ENCODE measurements at regions not wholly inside any gene's neighbourhood (a gene's known extent, or its start where the extent isn't known, plus 50 kb on each side); places are given as distances from the start of the nearest gene placed in this dataset.

DNA sequence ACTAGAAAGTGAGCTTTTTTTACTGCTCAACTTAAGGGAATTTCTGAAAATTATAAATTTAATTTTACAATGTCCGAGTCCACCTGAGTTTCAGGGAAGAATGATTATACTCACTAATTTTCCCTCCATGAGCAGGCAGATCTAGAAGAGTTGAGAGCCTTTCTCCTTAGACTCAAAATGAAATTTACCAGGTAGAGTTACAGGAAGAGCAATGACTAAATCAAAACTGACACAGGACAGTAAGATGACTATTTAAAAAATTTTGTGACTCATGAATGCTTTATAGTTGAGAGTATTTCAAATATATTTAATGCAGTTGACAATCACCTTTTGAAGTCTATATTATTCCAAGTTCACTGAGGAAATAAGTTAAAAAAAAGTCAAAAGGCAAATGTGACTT is 198.1 kb upstream of the NRSN1 start:
- H3K4me3 ChIP-seq (ENCODE audit: low read depth, low read length) = no peak overlapping the region
- TF ChIP-seq, protein P1, sequence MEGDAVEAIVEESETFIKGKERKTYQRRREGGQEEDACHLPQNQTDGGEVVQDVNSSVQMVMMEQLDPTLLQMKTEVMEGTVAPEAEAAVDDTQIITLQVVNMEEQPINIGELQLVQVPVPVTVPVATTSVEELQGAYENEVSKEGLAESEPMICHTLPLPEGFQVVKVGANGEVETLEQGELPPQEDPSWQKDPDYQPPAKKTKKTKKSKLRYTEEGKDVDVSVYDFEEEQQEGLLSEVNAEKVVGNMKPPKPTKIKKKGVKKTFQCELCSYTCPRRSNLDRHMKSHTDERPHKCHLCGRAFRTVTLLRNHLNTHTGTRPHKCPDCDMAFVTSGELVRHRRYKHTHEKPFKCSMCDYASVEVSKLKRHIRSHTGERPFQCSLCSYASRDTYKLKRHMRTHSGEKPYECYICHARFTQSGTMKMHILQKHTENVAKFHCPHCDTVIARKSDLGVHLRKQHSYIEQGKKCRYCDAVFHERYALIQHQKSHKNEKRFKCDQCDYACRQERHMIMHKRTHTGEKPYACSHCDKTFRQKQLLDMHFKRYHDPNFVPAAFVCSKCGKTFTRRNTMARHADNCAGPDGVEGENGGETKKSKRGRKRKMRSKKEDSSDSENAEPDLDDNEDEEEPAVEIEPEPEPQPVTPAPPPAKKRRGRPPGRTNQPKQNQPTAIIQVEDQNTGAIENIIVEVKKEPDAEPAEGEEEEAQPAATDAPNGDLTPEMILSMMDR (IDR thresholded peaks at IDR 0.05; ENCODE audit: borderline replicate concordance, insufficient read depth, low read depth, low read length) = no peak

DNA sequence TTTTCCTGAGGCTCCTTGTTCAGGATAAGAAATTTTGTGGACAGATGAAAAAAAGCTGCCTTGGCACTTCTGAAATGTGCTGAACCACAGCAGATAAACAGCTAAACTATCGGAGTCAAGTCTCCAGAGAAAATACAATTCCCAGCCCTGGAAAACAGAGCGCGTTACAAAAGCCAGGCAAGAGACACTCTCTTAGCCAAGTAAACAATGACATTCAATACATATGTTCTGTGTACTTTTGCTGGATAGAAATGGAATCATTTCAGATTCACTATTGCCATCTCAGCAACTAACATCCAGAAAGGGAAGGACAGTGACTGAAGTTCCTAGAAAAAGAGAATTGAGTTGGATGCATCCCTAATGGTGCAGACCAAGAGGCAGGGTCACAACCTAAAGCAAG is 196.8 kb upstream of the NRSN1 start:
- TF ChIP-seq, protein P1 (IDR thresholded peaks at IDR 0.05; ENCODE audit: borderline replicate concordance, insufficient read depth, low read depth, low read length) = no peak
- no peak overlapping the region for H3K4me3 ChIP-seq (ENCODE audit: low read depth, low read length)

DNA sequence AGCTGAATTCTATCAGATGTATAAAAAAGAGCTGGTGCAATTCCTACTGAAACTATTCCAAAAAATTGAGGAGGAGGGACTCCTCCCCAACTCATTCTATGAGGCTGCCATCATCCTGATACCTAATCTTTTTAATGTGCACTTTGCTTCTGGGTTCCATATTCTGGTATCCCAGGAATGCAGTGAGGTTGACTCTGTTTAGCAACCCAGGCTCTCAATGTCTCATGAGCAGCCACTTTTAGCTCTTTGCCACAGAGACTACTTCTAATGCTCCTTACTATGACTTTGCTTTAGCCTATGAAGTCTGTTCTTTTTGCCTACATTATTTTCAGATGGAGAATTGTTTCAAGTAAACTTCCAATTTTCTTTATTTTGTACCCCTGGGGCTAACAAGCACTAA is 185.5 kb upstream of the NRSN1 start:
- TF ChIP-seq, protein P1 (IDR thresholded peaks at IDR 0.05; ENCODE audit: borderline replicate concordance, insufficient read depth, low read depth, low read length) = no peak
- H3K4me3 ChIP-seq (ENCODE audit: low read depth, low read length) = no peak overlapping the region

DNA sequence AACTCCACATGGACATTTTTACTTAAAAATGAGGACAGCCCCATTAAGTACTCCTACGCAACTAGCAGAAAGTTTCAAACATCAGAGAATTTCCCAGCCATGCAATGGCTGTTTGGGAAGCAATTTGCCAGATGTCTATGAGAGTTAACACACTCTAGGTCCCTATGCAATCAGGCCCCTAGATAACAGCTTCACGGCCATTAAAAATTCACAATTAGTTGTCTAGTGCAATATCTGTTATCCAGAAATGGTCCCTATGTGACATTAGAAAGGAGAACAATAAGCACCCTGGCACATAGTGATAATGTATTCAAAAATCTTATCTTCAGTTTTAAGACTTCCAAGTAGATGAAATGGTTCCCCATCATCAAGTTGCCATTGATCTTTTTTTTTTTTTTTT is 174.3 kb upstream of the NRSN1 start:
- TF ChIP-seq, protein P1 (IDR thresholded peaks at IDR 0.05; ENCODE audit: borderline replicate concordance, insufficient read depth, low read depth, low read length) = no peak
- H3K4me3 ChIP-seq (ENCODE audit: low read depth, low read length) = no peak overlapping the region

DNA sequence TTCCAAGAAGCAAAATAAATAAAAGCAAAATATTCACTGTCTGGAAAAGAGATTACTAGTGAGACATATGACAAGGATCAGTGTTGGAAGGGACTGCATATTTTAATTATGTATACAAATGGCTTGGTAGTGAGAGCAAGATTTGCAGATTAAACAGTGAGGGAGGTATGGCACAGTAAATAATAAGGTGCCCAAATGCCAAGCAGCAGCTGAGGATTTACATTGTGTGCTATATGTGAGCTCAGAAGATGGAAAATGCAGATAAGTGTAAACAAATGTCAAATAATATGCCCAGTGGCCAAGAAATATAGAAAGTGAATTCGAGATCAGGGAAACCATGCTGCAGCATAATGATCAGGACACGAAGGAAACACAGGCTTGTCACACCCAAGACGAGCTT is 173.8 kb upstream of the NRSN1 start:
- TF ChIP-seq, protein P1 (IDR thresholded peaks at IDR 0.05; ENCODE audit: borderline replicate concordance, insufficient read depth, low read depth, low read length) = no peak
- no peak overlapping the region for H3K4me3 ChIP-seq (ENCODE audit: low read depth, low read length)

DNA sequence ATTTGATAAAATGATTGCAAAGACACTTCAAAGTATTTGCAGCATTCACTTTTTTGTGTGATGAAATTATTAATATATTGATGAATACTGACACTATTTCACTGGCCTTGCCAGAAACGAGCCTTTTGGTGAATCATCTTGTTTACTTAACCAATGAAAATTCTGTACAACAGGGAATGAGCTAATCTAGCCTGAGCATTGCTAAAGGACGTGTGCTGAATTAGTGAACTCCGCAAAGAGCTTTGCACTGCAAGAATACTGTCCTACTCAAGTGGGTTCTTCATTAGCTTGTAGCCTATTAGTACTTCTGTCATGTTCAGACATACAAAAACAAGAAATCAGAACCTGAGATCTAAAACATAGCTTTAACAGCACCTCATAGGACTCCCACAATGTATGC is 172.0 kb upstream of the NRSN1 start:
- H3K4me3 ChIP-seq (ENCODE audit: low read depth, low read length) = no peak overlapping the region
- TF ChIP-seq, protein P1 (IDR thresholded peaks at IDR 0.05; ENCODE audit: borderline replicate concordance, insufficient read depth, low read depth, low read length) = no peak

DNA sequence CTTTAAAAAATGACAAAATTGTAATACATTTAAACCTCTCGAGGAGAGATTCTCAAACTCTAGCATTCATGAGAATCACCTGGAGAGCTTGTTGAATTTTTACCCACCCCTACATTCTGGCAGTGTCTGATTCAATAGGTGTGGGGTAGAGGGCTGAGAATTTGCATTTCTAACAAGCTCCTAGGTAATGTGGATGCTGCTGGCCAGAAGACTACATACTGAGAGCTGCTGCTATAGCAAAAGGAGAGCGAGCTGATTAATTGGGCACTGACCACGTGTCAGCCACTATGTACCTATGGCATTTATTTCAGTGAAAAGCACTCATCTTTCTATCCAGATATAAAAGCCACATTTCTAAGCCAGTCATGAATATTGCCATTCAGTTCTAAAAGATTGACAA is 169.0 kb upstream of the NRSN1 start:
- H3K4me3 ChIP-seq (ENCODE audit: low read depth, low read length) = no peak overlapping the region
- TF ChIP-seq, protein P1 (IDR thresholded peaks at IDR 0.05; ENCODE audit: borderline replicate concordance, insufficient read depth, low read depth, low read length) = no peak

Measured in GM12875 (cell line).